Upper lobe of right lung (tissue), 1 donor: ENCODE measurements at regions not wholly inside any gene's neighbourhood (a gene's known extent, or its start where the extent isn't known, plus 50 kb on each side); places are given as distances from the start of the nearest gene placed in this dataset.
A peak's percentile ranks its signal among the peaks of the same experiment; 100 is the strongest.

Experiments used
- ATAC-seq: fragments of 200-7000 bp; cut with Tn5 transposase; one replicate; pipeline ENCODE4 v1.9.1; 2020; ENCODE audit warnings: mild to moderate bottlenecking, moderate library complexity
- DNase-seq: peaks from one replicate; pipeline ENCODE4 v3.0.0-alpha.2; 2020
- H3K27ac ChIP-seq: fragments of 200-600 bp; one replicate; pipeline ENCODE4 v1.8.0; 2022
- H3K27me3 ChIP-seq: fragments of 200-600 bp; one replicate; pipeline ENCODE4 v1.8.0; 2022; ENCODE audit warnings: mild to moderate bottlenecking
- H3K36me3 ChIP-seq: fragments of 200-600 bp; one replicate; pipeline ENCODE4 v1.8.0; 2022
- H3K4me1 ChIP-seq: fragments of 200-600 bp; one replicate; pipeline ENCODE4 v1.8.0; 2022
- H3K4me3 ChIP-seq: fragments of 200-600 bp; one replicate; pipeline ENCODE4 v1.8.0; 2022; ENCODE audit warnings: mild to moderate bottlenecking
- H3K9me3 ChIP-seq: fragments of 200-600 bp; one replicate; pipeline ENCODE4 v1.8.0; 2022
- intact Hi-C: fragments of 100-400 bp; cut with DNase I; formaldehyde crosslinking; loops from one replicate; pipeline ENCODE4 v1.11.0; 2022
- TF ChIP-seq, protein P1 (sequence below): fragments of 200-600 bp; IDR thresholded peaks from one replicate; pipeline ENCODE4 v1.8.0; 2022; ENCODE audit warnings: antibody characterized with exemption
- donor health status: DM: no; HTN: yes; CAD: no; lungs with severe emphysema.

DNA sequence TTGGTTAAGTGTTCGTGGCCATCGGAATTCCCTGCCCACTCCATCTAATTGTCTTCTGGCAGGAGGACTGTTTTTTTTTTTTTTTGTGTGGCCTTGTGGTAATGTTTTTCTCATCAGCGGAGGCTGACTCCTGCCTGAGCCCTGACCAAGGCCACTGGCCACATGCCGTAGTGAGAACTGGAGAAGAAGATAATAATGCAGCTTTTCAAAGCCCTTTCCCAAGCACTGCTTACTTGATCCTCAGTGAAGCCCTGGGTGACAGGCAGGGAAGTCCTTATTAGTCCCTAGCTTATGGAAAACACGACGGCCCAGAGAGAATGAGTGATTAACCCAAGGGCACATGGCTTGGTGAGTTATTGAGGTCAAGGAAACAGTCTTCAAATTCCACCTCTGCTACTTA lies 71.2 kb downstream of the ADM start:
- TF ChIP-seq, protein P1, sequence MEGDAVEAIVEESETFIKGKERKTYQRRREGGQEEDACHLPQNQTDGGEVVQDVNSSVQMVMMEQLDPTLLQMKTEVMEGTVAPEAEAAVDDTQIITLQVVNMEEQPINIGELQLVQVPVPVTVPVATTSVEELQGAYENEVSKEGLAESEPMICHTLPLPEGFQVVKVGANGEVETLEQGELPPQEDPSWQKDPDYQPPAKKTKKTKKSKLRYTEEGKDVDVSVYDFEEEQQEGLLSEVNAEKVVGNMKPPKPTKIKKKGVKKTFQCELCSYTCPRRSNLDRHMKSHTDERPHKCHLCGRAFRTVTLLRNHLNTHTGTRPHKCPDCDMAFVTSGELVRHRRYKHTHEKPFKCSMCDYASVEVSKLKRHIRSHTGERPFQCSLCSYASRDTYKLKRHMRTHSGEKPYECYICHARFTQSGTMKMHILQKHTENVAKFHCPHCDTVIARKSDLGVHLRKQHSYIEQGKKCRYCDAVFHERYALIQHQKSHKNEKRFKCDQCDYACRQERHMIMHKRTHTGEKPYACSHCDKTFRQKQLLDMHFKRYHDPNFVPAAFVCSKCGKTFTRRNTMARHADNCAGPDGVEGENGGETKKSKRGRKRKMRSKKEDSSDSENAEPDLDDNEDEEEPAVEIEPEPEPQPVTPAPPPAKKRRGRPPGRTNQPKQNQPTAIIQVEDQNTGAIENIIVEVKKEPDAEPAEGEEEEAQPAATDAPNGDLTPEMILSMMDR: no peak
- no peak for DNase-seq
- H3K4me1 ChIP-seq: peaks cover 37% of the 10 kb centered on the region
- H3K27ac ChIP-seq: no peak overlapping the region
- intact Hi-C loops: no loop called here
- no peaks in the 10 kb centered on the region for H3K27me3 ChIP-seq
- no peaks in the 10 kb centered on the region for H3K36me3 ChIP-seq
- no peak for ATAC-seq
- H3K4me3 ChIP-seq: no peak overlapping the region
- H3K9me3 ChIP-seq: no peaks in the 10 kb centered on the region

DNA sequence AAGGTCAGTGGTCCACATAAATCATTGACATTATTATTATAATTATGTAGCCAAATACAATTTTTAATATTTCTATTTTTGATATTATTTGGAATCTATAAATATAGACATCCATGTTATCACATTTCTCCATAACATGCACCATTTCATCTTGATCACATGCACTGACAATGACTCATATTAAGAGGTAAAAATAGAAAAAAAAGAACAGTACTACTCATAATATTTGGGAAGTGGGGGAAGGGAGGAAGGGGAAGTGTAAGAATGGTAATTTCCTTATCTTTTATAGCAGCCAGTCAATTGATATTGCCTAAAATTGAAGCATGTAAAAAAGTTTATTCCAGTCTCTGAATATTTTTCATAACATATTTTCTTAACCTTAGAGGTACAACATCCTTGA lies 72.3 kb downstream of the ADM start:
- no peaks in the 10 kb centered on the region for H3K27me3 ChIP-seq
- H3K4me3 ChIP-seq: no peak overlapping the region
- TF ChIP-seq, protein P1: no peak
- H3K27ac ChIP-seq: no peak overlapping the region
- peak; percentile 26 for ATAC-seq
- intact Hi-C loops: no loop called here
- DNase-seq: no peak
- H3K36me3 ChIP-seq: no peaks in the 10 kb centered on the region
- H3K4me1 ChIP-seq: peaks cover 35% of the 10 kb centered on the region
- H3K9me3 ChIP-seq: no peaks in the 10 kb centered on the region

DNA sequence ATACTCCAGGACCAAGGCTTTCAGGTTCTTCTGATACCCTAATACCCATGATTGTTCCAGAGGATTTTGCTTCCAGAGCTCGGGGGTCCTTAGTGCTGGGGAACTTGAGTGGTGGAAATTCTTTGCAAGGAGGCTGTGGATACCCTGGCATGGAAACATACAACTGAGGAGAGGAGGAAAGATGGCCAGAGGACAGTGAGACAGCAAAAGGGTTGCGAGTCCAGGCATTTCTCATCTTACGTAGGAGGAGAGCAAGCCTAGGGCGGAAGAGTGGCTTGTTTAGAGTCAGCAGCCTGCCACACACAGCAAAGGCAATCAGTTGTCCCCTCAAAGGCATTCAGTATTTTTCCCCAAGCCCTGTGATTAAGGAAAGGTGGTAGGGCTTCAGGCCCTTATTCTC lies 73.5 kb downstream of the ADM start:
- DNase-seq (no peak), ATAC-seq (no peak)
- H3K9me3 ChIP-seq: no peaks in the 10 kb centered on the region
- TF ChIP-seq, protein P1: no peak
- H3K27me3 ChIP-seq: no peaks in the 10 kb centered on the region
- no peaks in the 10 kb centered on the region for H3K36me3 ChIP-seq
- intact Hi-C loops: no loop called here
- H3K27ac ChIP-seq: peak overlapping the region; percentile 45
- H3K4me1 ChIP-seq: peaks cover 33% of the 10 kb centered on the region
- no peak overlapping the region for H3K4me3 ChIP-seq

DNA sequence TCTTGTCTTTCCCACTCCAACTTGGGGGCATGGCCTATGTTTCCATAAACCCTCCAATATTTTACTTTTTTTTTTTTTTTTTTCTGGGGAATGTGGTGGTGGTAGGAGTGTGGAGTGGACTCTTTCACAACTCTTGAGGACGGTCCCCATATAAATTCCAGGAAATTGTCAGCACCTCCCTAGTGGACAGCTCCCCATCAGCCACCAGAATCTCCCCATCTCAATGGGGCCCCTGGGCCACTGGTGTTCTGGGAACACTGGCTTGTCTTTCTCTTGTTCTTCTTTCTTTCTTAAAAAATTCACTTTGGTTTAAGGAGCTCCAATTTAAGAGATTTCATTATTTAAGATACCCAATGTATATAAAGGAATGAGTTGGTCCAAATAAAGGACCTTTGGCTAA lies 74.1 kb downstream of the ADM start:
- ATAC-seq: peak; percentile 34
- TF ChIP-seq, protein P1: no peak
- Histone ChIP-seq H3K4me3 (no peak overlapping the region), H3K36me3 (no peaks in the 10 kb centered on the region), H3K27ac (peak overlapping the region; percentile 45), H3K9me3 (no peaks in the 10 kb centered on the region), H3K4me1 (peaks cover 27% of the 10 kb centered on the region), H3K27me3 (no peaks in the 10 kb centered on the region)
- DNase-seq: no peak
- intact Hi-C loops: no loop called here

DNA sequence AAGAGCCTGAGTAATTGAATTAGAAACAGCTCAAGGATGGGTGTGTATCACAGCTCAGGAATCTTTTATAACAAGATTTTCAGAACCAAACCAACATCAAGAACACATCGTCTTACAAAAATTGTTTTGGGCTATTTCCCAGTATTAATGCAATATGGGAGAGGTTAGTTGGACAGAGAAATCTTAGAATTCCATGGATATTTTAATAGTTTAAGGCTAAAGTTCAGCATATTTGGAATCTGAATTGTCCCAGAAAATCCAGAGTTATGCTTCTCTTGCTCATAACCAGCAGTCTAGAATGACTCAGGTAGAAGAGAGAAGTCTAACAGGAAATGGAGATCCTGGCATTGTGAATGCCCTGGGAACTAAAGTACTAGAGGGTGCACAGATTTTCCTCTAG lies 74.6 kb downstream of the ADM start:
- no peak for DNase-seq

More for the DNA sequence above, 74.6 kb downstream of the ADM start:
- no peak for ATAC-seq
- peaks cover 22% of the 10 kb centered on the region for H3K4me1 ChIP-seq
- peak overlapping the region; percentile 68 for H3K27ac ChIP-seq
- H3K27me3 ChIP-seq: no peaks in the 10 kb centered on the region
- H3K36me3 ChIP-seq: no peaks in the 10 kb centered on the region
- intact Hi-C loops: no loop called here
- no peaks in the 10 kb centered on the region for H3K9me3 ChIP-seq
- TF ChIP-seq, protein P1: no peak
- H3K4me3 ChIP-seq: no peak overlapping the region
